Tibial artery (tissue), 4 donors: ENCODE measurements at regions not wholly inside any gene's neighbourhood (a gene's known extent, or its start where the extent isn't known, plus 50 kb on each side); places are given as distances from the start of the nearest gene placed in this dataset.

Experiments
- DNase-seq, 2 donors: peaks; one replicate each; pipeline ENCODE4 v3.0.0-alpha.2; 2019
- H3K27ac ChIP-seq, 2 donors: fragments of 200-600 bp; sonication (generic) in 1 of 2; 1 replicate in 1 of 2; 2 replicates in 1 of 2; pipeline ENCODE4 v1.5.1; 2018 to 2019; ENCODE audit warnings: mild to moderate bottlenecking in 1 of 2
- H3K27me3 ChIP-seq, 2 donors: fragments of 200-600 bp; sonication (generic) in 1 of 2; one replicate each; pipeline versions ENCODE4 v1.5.1 to v1.6.0; 2016 to 2019
- H3K36me3 ChIP-seq, 3 donors: fragments of 200-600 bp; sonication (generic) in 2 of 3; one replicate each; pipeline ENCODE4 v1.5.1; 2016 to 2019; ENCODE audit warnings: mild to moderate bottlenecking in 2 of 3
- H3K4me1 ChIP-seq, 4 donors: fragments of 200-600 bp; sonication (generic) in 2 of 4; 1 replicate in 3 of 4; 2 replicates in 1 of 4; pipeline ENCODE4 v1.5.1; 2016 to 2019
- H3K4me3 ChIP-seq, 2 donors: fragments of 200-600 bp; sonication (generic) in 1 of 2; 1 replicate in 1 of 2; 2 replicates in 1 of 2; pipeline ENCODE4 v1.5.1; 2018 to 2019; ENCODE audit warnings: mild to moderate bottlenecking in 2 of 2
- H3K9me3 ChIP-seq, 3 donors: fragments of 200-600 bp; sonication (generic) in 1 of 3; one replicate each; pipeline ENCODE4 v1.5.1; 2016 to 2019
- CTCF ChIP-seq, 2 experiments: fragments of 200-600 bp in 1 of 2; fragments of 450-650 bp in 1 of 2; IDR thresholded peaks; one replicate each; pipeline ENCODE4 v1.5.1; 2017 to 2019; ENCODE audit warnings: antibody characterized with exemption in 2 of 2, mild to moderate bottlenecking in 1 of 2, moderate library complexity in 1 of 2
- intact Hi-C: fragments of 100-400 bp; cut with DNase I; formaldehyde crosslinking; loops from one replicate; pipeline ENCODE4 v1.15.0; 2023; ENCODE audit warnings: low total_unique reads

DNA sequence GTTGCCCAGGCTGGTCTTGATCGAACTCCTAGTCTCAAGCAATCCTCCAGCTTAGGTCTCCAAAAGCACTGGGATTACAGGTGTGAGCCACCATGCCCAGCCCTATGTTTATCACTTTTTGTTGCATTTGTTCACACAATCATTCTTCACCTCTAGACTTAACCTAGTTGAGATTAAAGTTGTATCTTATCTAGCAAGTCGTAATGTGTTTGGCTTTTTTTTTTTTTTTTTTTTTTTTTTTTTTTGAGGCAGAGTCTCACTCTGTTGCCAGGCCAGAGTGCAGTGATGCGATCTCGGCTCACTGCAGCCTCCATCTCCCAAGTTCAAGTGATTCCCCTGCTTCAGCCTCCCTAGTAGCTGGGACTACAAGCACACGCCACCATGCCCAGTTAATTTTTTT, 90.2 kb upstream of the C9orf72 start:
- peaks cover 0 to 5% of the 10 kb centered on the region in 2 donors for H3K27me3 ChIP-seq
- H3K27ac ChIP-seq, result no peak overlapping the region
- H3K4me1 ChIP-seq, result no peaks in the 10 kb centered on the region
- H3K9me3 ChIP-seq, result no peaks in the 10 kb centered on the region
- H3K36me3 ChIP-seq, result no peaks in the 10 kb centered on the region
- DNase-seq, result no peak
- no peak overlapping the region for H3K4me3 ChIP-seq
- intact Hi-C loops, result no loop called here
- TF ChIP-seq CTCF (IDR thresholded peaks at IDR 0.05), result no peak

DNA sequence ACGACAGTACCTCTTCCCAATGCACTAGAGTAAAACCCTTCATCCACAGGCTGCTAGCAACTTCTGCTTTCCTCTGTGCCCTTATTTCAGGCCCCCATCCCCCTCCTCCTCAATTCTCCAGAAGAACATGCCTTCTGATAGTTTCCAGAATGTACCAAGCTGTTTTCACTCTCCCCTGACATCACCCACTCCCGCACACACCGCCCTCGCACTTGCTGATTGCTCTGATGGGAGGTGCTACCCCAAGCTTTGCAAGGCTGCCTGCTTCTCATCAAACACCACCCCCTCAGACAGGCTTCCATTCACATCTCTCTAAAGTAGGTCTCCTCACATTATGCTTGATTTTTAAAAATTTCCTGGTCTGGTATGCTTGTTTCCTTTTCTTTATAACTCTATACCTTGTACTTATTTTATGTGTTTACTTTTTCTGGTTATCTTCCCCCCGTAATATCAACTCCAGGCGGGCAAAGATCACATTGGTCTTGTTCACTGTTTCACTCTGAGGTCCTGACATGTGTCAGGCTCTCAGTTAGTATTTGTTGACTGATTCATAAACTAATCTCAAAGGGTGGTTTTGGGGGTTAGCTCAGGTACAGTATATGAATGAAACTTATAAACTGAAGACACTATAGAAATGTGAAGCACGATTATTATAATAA, 91.0 kb upstream of the C9orf72 start:
- TF ChIP-seq CTCF (IDR thresholded peaks at IDR 0.05), result no peak
- no peak for DNase-seq
- H3K27me3 ChIP-seq, result peaks cover 0 to 5% of the 10 kb centered on the region in 2 donors
- no peaks in the 10 kb centered on the region for H3K9me3 ChIP-seq
- H3K4me1 ChIP-seq, result no peaks in the 10 kb centered on the region
- H3K27ac ChIP-seq, result no peak overlapping the region
- H3K36me3 ChIP-seq, result no peaks in the 10 kb centered on the region
- intact Hi-C loops, result no loop called here
- H3K4me3 ChIP-seq, result no peak overlapping the region

DNA sequence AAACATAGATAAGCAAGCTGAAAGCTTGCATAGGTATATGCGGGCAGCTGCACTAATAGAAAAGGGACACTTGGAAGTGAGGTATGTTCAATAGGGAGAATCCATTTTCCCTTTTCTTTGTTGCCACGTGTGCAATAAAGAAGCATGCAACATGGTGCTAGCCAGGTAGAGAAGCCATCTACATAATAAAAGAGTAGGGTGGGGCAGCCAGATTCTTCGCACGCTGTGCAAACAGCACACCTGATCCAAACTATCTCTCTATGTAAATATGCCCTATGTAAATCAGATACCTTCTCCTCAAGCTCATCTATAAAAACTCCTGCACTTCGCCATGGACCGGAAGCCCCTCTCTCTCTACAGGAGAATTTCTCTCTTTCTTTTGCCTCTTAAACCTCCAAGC, 91.9 kb upstream of the C9orf72 start:
- H3K36me3 ChIP-seq, result no peaks in the 10 kb centered on the region
- H3K4me3 ChIP-seq, result no peak overlapping the region
- peaks cover 0 to 5% of the 10 kb centered on the region in 2 donors for H3K27me3 ChIP-seq
- no peak for DNase-seq
- H3K4me1 ChIP-seq, result no peaks in the 10 kb centered on the region
- H3K27ac ChIP-seq, result no peak overlapping the region
- intact Hi-C loops, result no loop called here
- no peak for TF ChIP-seq CTCF (IDR thresholded peaks at IDR 0.05)
- no peaks in the 10 kb centered on the region for H3K9me3 ChIP-seq

DNA sequence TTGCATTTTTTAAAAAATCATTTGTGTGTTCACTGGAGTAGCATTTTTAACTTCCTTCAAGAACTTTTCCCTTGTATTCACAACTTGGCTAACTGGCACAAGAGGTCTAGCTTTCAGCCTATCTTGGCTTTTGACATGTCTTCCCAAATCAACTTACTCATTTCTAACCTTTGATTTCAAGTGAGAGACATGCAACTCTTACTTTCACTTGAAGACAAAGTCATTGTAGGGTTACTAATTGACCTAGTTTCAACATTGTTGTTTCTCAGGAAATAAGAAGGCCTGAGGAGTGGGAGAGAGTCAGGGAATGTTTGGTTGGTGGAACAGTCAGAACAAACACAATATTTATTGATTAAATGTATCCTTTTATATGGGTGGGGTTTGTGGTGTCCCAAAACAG, 95.0 kb upstream of the C9orf72 start:
- intact Hi-C loops, result no loop called here
- Histone ChIP-seq H3K27me3 (peaks cover 0 to 5% of the 10 kb centered on the region in 2 donors), H3K4me1 (no peaks in the 10 kb centered on the region), H3K4me3 (no peak overlapping the region), H3K9me3 (no peaks in the 10 kb centered on the region), H3K27ac (no peak overlapping the region), H3K36me3 (no peaks in the 10 kb centered on the region)
- no peak for DNase-seq
- TF ChIP-seq CTCF (IDR thresholded peaks at IDR 0.05), result no peak

DNA sequence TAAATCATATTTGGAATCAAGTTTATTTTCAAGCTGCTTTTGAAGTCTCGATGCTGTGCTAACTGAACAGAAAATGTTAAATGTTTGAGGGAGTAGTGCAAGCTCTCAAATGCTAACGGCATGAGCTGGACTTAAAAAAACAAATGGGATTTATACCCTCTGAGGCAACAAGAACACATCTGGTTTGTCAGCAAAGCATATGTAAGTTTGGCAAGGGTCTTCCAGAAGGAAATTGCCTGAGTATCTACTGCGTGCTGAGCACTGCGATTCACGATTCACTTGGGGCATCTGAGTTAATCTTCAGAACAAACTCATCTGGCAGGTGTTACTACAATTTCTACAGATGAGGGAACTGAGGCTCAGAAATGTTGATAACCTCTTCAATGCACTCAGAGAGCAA, 98.4 kb upstream of the C9orf72 start:
- no peak for TF ChIP-seq CTCF (IDR thresholded peaks at IDR 0.05)
- no peak overlapping the region for H3K4me3 ChIP-seq
- H3K27ac ChIP-seq, result no peak overlapping the region
- intact Hi-C loops, result no loop called here
- H3K27me3 ChIP-seq, result no peaks in the 10 kb centered on the region
- no peaks in the 10 kb centered on the region for H3K36me3 ChIP-seq
- H3K4me1 ChIP-seq, result no peaks in the 10 kb centered on the region
- DNase-seq, result no peak
- no peaks in the 10 kb centered on the region for H3K9me3 ChIP-seq

- H3K27me3 ChIP-seq, result no peaks in the 10 kb centered on the region
- no peak for TF ChIP-seq CTCF (IDR thresholded peaks at IDR 0.05)
- no peak for DNase-seq
- H3K36me3 ChIP-seq, result no peaks in the 10 kb centered on the region
- H3K27ac ChIP-seq, result no peak overlapping the region
- H3K4me3 ChIP-seq, result no peak overlapping the region
- H3K4me1 ChIP-seq, result no peaks in the 10 kb centered on the region
- no peaks in the 10 kb centered on the region for H3K9me3 ChIP-seq
- intact Hi-C loops, result no loop called here
Measured at GRCh38 chr9:27672718-27673117, 99.4 kb upstream of the C9orf72 start.
